Hematopoietic multipotent progenitor cell treated with erythropoietin and hydrocortisone succinate and interleukin-3 and kit ligand, for 6 days (in vitro differentiated cells): ENCODE measurements at regions not wholly inside any gene's neighbourhood (a gene's known extent, or its start where the extent isn't known, plus 50 kb on each side); places are given as distances from the start of the nearest gene placed in this dataset.

ENCODE experiments used
- DNase-seq: peaks from one replicate; pipeline ENCODE4 v3.0.0-alpha.2; 2015

DNA sequence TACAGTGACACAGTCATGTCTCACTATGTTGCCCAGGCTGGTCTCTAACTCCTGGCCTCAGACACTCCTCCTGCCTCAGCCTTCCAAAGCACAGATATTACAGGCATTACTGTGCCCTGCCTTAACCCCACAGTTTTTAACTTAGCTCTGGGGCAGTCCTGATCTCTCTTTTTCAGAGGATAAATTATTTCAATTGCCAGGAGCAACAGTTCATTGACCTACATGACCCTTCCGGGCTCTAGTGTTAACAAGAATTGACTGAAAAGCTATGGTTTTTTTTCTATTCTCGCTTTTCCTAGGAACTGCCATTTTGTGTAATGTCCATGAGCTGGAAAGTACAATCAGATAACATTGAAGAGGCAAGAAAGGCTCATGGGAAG is 92.8 kb downstream of the HNRNPLL start:
- DNase-seq = no peak

DNA sequence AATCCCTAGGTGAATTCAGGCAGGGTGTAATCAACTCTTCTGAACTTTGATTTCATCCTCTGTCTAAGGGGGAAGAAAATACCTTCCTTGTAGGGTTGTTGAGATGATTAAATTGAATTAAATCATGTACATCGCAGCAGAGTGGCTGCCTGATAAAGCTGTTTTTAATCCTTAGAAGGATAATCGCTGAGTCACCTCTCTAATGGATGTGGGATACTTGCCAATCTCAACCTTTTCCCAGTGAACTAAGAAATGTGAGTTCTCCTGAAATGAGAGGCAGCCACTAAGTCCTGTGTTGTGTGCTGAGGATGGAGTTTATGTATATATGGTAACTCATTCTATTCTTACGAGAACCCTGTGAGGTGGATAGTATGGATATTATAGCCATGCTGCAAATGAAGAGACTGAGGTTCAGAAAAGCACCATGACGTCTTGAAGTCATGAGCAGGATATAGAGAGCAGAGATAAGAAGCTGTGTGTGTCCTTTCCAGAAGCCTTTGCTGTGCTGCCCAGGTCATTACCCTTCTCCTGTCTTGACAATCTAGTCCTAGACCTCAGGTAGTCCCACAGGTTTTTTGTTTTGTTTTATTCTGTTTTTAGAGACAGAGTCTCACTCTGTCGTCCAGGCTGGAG is 93.3 kb downstream of the HNRNPLL start:
- DNase-seq = peak; percentile 53

DNA sequence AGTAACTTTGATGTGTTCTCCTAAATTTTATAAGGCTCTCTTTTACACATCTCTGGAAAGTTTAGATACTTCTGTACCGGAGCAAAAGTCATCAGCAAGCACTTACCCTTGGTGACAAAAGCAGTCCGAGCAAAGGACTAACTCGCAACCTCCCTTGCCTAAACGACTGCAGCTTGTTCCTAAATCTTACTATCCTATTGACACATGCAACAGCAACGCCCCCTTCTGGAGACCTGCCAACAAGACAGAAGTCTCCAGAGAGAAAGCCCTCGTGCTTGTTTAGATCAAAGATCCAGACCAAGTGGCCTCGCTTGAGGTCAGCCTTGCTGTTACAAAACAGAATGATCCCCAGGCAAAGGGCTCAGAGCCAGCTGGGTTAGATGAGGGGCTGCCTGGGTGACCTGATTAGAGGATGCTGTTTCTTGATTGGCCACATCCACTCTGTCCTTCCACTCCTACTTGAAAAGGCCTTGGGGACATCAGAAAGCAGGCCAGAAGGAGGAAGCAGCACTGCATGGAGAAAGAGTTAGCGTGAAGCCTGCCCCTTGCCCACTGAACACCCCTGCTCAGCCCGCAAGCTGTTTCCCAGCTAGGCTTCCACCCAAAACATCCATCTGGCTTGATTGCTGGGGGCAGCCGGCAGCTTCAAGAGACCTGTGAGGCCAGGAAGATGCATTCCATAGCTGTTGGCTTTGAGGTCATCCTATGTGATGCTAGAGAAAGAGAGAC is 94.3 kb downstream of the HNRNPLL start:
- DNase-seq = peak; percentile 97

DNA sequence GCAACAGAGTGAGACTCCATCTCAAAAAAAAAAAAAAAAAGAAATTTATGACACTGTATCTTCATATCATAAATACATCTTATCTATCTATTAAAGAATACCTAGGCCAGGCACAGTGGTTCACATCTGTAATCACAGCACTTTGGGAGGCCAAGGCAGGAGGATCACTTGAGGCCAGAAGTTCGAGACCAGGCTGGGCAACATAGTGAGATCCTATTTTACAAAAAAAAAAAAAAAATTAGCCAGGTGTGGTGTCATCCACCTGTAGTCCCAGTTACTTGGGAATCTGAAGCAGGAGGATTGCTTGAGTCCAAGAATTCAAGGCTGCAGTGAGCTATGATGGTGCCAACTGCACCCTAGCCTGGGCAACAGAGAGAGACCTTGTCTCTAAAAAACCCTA is 95.0 kb downstream of the HNRNPLL start:
- DNase-seq = no peak

DNA sequence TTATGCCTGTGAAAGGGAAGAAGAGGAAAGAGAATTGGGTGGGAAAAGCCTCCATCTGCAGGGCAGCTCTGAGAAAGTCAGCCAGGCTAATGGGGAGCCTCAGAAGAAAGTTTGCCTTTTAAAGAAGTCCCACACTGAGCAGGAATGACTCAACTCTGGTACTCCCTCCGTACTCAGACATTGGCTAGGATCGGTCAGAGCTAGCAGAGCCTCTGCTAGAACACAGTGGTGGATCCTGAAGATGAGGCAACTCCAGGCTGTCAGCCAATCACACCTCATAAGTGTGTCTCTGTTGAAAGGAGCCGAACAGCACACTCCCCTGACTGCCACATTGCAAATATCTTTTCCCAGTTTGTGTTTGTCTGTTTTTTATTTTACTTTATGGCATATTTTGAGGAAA is 96.9 kb downstream of the HNRNPLL start:
- DNase-seq = no peak

DNA sequence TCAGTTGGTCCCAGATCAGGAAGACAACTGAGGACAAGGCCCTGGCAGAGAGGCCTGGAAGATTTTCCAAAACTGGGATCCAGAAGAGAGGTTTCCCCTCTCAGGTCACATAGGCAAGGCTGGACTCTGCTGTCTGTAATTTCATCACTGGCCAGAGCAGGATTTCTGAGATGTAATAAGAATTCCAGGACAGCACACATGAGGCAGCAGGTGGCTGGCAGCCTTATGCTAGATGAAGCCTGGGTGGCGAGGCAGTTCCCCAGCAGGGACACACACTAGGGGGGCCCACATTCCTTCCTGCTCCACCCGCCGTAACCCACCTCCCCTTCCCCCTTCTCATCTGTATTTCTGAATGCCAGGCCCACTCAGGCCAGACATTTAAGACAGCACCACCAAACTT is 98.6 kb downstream of the HNRNPLL start:
- no peak for DNase-seq

DNA sequence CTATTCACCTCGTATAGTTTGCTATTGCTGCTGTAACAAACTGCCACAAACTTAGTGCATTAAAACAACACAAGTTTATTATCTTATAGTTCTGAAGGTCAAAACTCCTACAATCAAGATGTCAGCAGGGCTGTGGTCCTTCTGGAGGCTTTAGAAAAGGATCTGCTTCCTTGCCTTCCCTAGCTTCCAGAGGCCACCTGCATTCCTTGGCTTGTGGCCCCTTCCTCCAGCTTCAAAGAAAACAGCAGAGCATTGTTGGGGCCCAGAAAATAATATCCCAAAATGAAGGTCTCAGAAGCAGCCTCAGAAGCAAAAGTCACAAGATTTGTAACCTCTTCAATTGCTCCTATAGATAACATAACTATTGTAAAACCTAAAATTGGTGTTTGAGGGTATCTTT is 100.6 kb downstream of the HNRNPLL start:
- DNase-seq = no peak

DNA sequence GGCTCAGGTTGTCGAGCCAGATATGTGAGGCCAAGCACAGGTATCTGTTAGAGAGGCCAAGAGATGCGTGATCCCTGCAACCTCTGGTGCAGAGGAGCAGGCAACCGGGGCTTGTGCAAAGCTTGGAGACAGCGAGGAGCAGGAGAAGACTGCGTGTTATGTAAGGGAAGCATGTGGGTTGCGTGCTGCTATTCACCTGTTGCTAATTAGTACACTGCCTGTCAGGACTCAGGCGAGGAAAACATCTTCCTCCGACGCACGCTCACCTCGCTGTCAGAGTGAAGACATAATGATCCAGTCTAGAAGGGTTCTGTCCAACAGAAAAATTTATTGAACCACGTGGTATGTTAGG is 102.5 kb downstream of the HNRNPLL start:
- no peak for DNase-seq

DNA sequence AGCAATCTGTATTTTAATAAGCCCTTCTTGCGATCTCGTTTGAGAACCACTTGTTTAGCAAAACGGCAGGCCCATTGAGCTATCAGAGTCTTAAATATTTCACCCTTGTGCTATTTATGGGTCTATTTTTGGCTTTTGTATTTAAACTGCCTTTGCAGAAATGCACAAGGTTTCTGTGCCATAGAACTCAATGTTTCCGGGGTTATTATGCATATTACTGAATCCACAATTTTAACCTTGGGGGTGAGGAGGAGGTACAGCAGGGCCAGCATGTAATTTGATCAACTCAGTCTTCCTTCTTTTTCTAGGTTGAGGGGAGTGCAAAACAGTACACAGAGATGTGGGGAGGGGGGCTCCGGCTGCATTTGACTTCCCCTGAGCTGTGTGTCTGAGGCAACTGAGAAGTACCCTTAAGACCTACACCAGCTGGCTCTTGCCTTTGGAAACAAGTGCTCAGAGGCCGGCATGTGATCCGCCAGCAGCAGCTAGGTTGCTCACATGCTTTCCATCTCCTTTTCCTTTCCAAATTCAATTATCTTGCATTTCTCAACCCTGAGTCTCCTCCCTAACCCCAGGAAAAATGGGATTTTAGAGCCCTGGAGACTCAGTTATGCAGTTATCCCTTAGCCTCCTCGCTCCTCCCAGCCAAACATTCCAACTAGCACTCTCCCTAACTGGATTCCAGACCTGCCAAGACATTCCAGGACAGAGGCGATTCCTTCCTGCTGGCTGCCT is 103.0 kb downstream of the HNRNPLL start:
- DNase-seq = no peak

DNA sequence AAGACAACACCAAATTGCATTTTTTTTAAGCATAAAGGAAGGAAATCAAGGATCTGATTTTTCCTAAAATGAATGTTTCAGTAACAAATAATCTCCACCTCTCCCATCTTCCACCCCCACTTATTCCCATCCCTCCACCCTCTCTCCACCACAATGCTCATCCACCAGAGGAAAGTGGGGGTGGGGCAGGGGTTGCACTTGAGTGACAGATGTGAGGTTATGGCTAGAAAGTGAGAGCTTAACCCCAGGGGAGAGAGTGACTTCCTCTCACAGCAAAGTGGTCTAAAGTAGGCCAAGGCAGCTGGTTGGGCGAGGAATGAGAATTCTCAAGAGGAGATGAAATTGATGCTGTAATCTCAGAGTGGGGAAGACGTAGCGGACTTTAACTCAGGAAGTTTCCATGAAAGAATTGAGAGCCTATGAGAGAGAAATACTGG is 104.7 kb downstream of the HNRNPLL start:
- DNase-seq = no peak

DNA sequence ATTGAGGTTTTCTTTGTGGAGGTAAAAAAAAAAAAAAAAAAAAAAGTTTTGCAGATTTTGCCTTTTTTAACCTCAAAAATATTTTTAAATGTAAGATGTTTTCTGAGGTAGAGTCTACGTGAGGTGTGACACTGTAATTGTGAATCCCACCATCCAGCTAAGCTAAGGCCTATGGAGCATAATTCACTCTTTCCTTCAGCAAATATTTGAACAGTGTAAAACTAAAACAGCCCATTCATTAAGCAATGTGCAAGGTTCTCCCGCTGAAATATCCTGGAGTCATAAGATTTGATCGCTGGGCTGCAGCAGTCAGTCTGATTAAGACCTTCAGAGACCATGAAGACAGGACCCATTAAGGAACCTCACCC is 105.1 kb downstream of the HNRNPLL start:
- DNase-seq = no peak

DNA sequence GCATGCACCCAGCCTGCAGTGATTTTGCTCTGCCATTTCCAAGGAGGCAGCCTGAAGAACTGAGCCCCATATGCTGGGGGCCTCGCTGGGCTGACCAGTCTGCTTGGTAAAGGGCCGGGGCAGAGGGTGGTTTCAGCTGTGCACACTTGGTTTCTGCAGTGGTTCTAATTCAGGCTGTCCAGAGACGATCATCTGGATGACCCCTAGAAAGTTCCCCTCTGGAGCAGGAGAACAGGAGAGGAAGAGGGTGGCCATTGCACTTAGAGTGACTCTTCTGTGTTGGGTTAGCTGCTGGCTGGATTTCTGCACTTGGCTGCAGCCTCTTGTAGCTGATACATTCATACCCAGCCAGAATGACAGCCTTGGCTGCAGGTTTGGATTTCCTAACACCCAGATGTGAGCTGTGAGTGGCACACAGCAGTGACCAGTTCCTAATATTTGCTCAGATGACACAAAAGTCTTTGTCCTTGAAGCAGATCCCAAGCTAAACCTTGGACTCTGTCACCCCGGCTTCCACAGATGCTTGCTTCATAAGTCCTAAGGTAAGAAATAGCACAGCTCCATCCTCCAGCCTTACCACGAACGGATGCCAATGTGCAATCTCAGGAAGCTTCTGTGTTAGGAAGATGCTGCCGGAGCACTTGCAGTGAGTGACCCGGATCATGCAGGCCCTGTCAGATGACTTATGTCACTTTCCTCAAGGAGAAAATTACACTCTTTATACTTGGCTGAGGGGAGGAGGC is 105.6 kb downstream of the HNRNPLL start:
- no peak for DNase-seq

DNA sequence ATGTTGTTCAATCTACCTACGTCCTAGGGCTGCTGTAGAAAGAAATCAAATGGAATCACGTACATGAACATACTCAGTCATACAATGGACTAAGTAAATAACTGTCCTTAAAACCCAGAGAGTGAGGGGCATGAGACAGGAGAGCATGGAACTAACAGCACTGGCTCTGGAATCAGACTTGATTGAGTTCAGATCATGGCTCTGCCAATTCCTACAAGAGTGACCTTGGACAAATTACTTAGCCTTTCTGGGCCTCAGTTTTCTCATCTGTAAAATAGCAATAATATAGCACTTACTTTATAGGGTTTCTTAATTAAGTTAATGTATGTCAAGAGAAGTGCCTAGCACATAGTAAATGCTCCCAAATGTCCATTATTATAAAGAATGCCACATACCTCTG is 106.8 kb downstream of the HNRNPLL start:
- DNase-seq = no peak

DNA sequence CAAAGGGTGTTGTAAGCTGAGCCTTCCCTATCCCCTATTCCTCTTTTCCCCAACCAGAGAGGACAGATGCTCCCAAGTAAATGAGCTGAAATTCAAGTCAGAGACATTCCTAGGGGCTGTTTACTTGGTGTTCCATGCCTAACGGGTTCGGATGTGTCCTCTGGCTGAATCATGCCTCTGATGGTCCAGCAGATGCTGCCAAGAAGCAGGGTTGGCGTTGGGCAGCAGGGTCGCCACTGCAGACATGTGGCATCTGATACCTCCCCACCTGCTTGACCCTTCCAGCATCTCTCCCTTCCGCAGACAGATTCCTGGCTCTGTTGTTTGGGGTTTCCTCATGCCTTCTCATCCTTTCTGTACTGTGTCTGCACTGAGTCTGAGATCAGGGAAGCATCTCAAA is 108.3 kb downstream of the HNRNPLL start:
- DNase-seq = no peak

DNA sequence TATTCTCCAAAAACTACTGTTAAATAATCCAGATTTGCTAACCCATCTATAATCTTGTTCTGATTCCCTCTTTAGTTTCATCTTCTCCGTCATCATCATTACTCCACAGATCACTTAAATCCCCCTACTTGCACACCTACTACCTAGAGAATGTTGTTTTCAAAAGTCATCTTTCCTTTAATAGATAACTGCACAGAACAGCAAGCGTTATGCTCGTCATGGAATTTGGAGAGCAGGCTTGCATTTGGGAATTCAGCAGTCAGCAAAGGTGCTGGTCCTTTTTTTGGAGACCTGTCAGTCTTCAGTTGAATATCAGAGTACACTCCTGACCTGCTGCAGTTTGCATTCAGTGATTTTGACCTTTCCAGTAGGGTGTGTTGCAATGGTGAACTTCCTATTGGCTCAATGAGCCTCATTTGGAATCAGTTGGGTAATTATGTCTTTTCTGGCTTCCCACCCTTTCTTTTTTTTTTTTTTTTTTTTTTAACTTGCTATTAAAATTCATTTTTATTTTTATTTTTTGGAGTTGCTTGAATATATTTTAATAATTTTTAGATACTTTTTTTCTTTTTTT is 110.6 kb downstream of the HNRNPLL start:
- DNase-seq = no peak

DNA sequence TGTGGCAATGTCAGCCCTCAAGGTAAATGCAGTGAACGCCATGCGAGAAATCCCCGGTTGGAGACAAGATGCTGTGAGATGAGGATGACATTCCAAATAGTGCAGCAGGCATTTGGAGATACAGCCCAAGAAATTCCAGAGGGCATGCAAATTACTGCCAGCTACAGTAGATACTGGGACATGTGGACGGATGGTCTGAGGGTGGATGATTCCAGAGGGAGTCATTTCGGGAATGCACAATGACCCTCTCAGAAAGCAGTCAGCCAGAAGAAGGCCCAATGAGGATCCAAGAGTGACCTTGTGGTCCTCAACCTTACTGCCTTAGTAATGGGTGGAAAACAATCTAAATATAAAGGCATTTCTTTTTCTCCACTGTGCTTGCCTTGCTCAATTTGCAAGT is 111.3 kb downstream of the HNRNPLL start:
- DNase-seq = no peak

DNA sequence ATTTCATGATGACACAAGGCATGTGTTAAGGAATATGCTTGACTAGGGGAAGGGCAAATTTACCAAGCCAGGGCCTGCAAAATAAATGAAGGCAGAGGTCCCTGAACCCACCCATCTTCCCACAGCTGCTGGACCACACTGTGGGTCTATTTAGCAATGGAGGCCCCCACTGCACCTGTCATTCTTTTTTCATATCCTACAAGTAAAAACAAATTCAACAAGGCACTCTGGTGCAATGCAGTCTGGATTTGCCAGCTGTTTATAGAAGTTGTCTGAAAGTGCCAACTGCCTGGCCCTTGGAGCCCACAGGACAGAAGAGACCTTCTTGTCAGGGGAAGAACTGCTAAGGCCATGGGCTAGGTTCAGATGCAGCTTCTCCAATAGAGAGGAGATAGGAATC is 112.8 kb upstream of the ATL2 start:
- DNase-seq = no peak

DNA sequence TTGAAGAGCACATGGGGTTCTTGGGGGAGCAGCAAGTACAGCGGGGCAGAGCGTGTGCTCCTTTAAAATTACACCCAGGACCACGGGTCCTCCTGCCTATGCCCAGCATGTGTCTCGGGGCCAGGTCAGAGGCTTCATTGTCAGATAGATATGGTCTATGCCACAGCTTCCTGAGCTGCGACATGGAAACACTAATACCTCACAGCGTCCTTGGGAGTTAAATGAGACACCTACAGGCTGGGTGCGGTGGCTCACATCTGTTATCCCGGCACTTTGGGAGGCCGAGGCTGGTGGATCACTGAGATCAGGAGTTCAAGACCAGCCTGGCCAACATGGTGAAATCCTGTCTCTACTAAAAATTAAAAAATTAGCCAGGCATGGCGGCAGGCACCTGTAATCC is 110.8 kb upstream of the ATL2 start:
- DNase-seq = no peak

DNA sequence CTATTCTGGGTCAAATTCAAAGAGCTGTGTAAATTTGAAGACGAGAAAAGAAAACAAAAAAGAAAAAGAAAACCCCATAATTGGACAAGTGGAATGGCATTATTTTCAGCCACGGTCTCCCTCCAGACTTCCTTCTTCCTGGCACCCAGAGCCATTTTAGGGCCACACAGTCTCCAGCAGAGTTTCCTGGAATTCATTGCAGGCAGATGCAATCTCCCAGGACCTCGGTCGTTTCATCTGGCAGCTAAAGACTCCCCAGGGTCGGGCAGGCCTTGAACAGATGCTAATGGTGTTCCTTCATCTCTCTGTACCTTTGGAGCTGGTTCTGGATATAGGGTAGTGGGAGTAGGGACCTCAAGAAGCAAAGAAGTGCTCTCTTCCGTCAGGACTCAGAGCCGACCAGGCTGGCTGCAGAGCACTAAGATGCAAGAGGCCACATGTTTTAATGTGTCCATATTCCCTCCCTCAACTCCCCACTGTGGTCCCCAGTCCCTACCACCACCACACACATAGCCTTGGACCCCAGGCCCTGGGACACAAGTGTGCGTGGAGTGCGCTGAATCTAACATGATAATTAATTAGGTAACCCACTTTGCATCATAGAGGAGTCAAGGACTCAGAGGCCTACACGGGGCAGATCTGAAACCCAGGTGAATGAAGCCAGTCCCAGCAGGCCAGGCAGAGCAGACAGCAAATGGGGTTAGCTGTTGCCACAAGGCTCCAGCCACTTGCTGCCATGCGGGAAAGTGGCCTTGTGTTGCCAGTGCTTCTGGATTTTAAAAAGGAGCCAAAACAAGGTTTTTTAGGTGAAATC is 109.3 kb upstream of the ATL2 start:
- no peak for DNase-seq

DNA sequence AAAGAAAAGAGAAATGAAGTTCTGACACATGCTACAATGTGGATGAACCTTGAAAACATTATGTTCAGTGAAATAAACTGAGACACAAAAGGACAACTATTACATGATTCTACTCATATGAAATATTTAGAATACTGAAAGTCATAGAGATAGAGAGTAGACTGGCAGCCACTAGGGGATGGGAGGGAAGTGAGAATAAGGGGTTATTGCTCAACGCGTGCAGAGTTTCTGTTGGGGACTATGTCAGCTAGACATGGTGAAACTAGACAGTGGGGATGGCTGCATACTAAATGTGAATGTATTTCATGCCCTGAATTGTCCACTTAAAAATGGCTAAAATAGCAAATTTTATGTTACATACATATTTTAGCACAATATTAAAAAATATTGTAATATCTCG is 108.7 kb upstream of the ATL2 start:
- peak; percentile 55 for DNase-seq

DNA sequence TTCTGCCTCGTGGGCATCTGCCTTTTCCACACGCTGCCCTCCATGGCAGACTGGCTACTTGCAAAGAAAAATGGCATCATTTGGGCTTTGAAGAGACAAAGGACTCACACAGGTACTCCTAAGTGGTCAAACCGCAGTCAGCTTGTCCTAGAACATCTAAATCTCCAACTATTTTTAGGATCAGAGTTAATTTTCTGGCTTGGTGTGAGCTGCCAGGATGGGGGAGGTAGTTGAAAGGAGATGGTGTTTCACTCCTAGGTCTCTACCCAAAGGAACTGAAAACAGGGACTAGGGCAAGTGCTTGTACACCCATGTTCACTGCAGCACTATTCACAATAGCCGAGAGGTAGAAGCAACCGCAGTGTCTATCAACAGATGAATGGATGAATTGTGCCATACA is 107.9 kb upstream of the ATL2 start:
- DNase-seq = no peak

DNA sequence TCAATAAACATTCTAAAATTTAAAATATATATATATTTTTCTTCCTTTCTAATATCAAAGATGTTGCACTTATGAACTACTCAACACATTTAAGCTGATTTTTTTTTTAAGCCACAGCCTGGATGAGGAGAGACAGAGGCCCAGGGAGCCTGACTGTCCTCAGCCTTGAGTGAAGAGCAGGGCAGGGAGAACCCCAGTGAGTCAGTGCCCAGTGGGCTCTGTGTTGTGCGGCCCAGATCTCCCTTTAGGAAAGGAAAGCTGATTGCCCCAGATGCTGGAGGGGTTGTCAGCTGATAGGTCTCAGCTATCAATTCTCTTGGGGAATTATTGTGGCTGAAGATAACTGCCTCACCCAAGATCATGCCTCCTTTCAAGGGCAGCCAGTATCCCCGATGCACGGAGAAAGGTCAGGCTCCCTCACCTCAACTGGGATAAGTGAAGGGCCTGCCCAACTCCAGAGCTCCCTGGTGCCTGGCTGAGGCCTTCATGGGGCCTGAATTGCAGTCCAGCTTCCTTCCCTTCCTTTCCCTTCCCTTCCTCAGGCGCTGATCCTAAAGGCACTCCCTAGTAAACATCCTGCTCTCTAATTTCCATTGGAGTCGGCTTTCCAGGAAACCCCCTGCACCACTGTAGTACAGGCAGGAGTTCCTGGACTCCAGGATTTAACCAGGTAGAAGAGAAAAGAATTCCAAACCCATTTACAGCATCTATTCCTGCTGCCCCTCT is 106.9 kb upstream of the ATL2 start:
- peak; percentile 24 for DNase-seq
